ENCODE measurements at regions not wholly inside any gene's neighbourhood (a gene's known extent, or its start where the extent isn't known, plus 50 kb on each side); places are given as distances from the start of the nearest gene placed in this dataset.

- TF ChIP-seq CTCF (conservative IDR thresholded peaks at IDR 0.05 in 1 of 2, IDR thresholded peaks at IDR 0.05 in 1 of 2; ENCODE audit: low read depth in 1 of 2, low read length in 2 of 2), result no peak
- no peak for TF ChIP-seq EZH2 (IDR thresholded peaks at IDR 0.05; ENCODE audit: low read length, missing control alignments)
These were observed 582.2 kb downstream of the FGF9 start for GRCh38 chr13:22253107-22253506.
